Cardiac fibroblast (primary cell): ENCODE measurements at regions not wholly inside any gene's neighbourhood (a gene's known extent, or its start where the extent isn't known, plus 50 kb on each side); places are given as distances from the start of the nearest gene placed in this dataset.

Source experiments
- DNase-seq, 2 donors: peaks; one replicate each; pipeline versions ENCODE4 v3.0.0 to v3.0.0-alpha.2; 2010; ENCODE audit warnings: low read depth in 2 of 2
- H3K4me3 ChIP-seq, 2 donors: replicated peaks in 1 of 2; 1 replicate in 1 of 2; 2 replicates in 1 of 2; pipeline ENCODE4 v1.5.1; 2011; ENCODE audit warnings: low read depth in 2 of 2, low read length in 2 of 2, mild to moderate bottlenecking in 2 of 2, moderate library complexity in 1 of 2
- TF ChIP-seq, protein P1 (sequence below): IDR thresholded peaks from one replicate; pipeline ENCODE4 v1.5.1; 2011; ENCODE audit warnings: low read depth, mild to moderate bottlenecking, low read length, inconsistent platforms

DNA sequence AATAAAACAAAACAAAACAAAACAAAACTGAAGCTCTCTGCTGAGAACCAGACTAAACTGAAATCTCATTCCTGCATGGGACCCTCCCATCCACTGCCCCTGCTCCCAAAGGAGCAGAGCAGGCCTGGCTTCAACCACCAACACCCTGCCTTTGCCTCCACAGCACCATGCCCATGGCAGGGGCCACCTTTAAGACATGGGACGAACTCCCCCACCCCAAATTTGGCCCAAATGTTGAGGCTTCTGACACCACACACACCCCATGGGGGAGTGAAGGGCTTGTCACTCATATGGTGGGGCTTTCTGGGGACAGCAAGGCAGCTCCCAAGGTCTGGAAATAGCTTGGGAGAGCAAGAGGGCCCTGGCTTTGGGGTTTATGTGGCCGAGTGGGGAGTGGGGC is 177.2 kb downstream of the KIF26A start:
- DNase-seq: no peak
- no peak overlapping the region for H3K4me3 ChIP-seq
- TF ChIP-seq, protein P1, sequence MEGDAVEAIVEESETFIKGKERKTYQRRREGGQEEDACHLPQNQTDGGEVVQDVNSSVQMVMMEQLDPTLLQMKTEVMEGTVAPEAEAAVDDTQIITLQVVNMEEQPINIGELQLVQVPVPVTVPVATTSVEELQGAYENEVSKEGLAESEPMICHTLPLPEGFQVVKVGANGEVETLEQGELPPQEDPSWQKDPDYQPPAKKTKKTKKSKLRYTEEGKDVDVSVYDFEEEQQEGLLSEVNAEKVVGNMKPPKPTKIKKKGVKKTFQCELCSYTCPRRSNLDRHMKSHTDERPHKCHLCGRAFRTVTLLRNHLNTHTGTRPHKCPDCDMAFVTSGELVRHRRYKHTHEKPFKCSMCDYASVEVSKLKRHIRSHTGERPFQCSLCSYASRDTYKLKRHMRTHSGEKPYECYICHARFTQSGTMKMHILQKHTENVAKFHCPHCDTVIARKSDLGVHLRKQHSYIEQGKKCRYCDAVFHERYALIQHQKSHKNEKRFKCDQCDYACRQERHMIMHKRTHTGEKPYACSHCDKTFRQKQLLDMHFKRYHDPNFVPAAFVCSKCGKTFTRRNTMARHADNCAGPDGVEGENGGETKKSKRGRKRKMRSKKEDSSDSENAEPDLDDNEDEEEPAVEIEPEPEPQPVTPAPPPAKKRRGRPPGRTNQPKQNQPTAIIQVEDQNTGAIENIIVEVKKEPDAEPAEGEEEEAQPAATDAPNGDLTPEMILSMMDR: no peak

DNA sequence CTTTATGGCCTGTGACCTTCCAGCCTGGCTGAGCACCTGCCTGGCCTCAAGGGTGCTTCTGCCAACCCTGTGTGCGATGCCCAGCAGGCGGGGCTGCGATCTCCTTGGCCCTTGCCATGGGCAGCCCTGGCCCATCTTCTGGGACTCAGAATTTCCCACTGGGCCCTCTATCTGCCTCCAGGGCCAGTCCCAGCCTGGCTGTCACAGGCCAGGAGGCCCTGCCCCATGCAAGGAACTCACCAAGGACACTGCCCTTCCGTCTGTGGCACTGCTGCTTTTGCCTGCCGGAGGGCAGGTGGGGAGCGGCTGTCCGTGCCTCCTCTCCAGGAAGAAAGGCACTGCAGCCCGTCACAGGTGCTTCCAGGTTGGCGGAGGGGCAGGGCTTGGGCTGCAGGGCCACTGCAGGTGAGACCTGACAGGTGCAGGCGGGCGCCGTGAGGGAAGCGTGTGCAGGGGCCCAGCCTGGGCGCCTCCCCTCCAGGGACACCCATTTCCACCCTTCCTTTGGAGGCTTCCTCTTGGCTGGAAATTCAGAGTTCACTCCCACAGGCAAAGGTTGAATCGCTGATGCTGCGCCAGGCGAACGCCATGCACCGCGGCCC is 177.8 kb downstream of the KIF26A start:
- no peak for DNase-seq
- H3K4me3 ChIP-seq: no peak overlapping the region
- TF ChIP-seq, protein P1: no peak

DNA sequence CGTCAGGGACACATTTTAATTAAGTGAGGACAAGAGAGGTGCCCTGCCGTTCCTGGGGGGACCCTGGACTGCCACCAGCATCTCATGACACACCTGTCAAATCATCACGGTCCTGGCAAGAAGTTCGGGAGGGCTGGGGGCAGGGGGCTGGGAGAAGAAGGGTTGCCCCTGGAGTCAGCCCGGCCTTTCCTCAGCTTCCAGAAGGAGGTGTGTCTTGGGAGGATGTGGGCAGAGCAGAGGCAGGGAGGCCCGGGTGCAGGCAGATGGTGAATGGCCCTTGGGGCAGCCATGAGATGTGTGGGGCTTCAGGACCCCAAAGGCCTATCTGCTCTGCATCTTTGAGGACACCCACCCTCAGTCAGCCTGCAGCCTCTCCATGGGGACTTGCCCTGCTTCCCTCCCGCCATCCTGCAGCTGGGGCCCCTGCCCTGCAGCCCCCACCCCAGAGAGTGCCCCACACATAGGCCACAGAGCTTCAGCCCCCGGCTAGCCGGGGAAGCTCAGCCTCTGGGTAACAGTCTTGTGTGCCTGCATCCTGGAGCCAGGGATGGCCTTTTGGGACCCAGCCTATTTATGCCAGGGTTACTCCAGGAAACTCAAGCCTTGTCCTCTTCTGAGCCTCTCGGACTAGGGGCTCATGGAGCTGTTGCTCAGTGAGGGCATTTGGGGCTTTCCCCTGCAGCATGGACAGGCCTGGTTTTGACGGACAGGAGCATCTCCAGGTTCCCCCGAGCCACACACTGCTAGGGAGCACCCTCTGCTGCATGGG is 178.5 kb downstream of the KIF26A start:
- DNase-seq: no peak
- TF ChIP-seq, protein P1: no peak
- H3K4me3 ChIP-seq: no peak overlapping the region

DNA sequence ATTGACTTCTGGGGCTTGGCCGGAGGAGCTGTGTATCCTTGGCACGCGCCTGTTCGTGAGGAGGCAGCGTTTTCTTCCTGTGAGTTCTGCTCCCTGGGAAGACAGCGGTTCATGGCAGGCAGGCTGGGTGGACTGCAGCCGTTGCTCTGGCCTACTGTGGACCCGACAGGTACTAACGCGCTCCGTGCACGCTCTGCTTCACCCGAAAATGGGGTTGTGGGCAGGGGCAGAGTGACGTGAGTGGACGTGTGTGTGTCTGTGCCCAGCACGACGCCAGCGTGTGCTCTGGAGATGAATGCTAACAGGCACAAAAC is 179.1 kb downstream of the KIF26A start:
- DNase-seq: no peak
- TF ChIP-seq, protein P1: no peak
- no peak overlapping the region for H3K4me3 ChIP-seq

DNA sequence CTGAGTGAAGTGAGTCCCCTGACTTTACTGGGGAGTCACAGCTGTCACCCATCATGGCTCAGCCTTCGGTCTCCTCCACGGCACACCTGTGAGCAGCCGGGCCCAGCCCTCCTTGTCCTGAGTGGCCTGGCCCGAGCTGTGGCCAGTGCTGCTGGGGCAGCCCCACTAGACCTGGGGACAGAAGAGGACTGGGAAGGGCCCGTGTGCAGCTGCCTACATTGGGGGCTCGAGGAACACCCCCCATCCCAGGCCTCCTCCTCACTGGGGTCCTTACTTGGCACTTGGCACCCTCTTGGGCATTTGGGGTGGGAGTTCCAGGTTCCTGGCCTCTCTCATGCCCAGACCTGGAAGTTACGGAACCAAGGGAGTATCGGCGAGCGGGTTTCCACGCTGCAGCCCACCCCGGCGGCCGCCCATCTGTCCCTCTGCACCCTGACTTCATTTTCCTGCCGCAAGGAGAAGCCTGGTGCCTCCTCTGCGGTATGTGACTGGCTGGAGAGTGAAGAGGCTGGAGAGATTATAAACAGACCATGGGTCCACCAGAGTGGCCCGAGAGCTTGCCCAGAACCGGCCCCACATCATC is 179.7 kb downstream of the KIF26A start:
- no peak overlapping the region for H3K4me3 ChIP-seq
- DNase-seq: no peak

DNA sequence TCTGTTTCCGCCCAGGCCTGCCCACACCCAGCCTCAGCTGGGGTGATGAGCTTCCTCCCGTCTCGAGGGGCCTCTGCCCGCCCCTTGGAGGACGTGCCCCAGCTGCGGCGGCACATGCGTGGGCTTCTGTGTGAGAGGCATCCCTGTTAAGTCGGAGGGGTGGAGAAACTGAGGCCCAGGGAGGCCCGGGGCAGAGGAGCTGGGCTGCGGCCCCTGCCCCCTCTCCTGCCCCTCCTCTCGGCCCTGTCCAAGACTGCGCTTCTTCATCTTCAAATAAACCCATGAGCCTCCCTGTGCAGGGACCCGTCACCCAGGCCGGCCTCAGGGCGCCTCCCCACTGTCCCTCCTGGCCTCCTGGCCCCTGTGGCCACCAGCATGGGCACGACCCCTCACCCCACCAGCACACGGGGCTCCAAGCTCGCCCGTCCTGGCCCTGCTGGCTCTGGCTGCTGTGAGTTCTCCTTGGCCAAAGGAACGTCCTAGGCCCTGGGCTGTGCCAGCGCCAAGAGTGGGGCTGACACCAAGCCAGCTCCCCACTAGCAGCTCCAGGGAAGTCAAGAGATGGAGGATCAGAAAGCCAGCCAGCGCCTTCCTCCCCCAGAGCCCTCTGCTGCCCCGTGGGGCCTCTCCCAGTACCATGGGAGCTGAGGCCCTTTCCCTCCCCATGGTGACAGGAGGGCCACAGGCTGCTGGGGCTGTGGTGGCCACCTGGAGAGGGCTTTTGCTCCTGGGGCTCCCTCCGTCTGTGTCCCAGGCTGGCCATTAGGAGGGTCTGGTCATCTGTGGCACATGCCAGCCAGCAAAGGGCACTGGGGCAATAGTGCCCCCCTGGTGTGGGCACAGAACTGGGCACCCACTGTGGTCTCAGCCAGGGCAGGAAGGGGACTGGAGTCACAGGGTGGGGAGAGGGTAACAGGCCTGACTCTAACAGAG is 180.4 kb downstream of the KIF26A start:
- DNase-seq: no peak

More for the DNA sequence above, 179.7 kb downstream of the KIF26A start:
- TF ChIP-seq, protein P1: no peak

More for the DNA sequence above, 180.4 kb downstream of the KIF26A start:
- no peak overlapping the region for H3K4me3 ChIP-seq
- TF ChIP-seq, protein P1: no peak
